Common myeloid progenitor, CD34-positive (primary cell): ENCODE measurements at regions not wholly inside any gene's neighbourhood (a gene's known extent, or its start where the extent isn't known, plus 50 kb on each side); places are given as distances from the start of the nearest gene placed in this dataset.

Experiments used
- CTCF ChIA-PET: fragments of 350-600 bp; sonication (Branson Sonifier 250); formaldehyde crosslinking; loops from one replicate; lab custom pipeline; 2021; ENCODE audit warnings: antibody characterized with exemption; lab: Charles Lee
- POLR2A ChIA-PET: fragments of 350-600 bp; sonication (Branson Sonifier 250); formaldehyde crosslinking; loops from one replicate; lab custom pipeline; 2021; ENCODE audit warnings: antibody characterized with exemption; lab: Charles Lee
- DNase-seq, 3 donors: peaks; one replicate each; pipeline versions ENCODE4 v3.0.0 to v3.0.0-alpha.2; 2013
- H3K27ac ChIP-seq, 2 experiments: 1 replicate in 1 of 2; 2 replicates in 1 of 2; pipeline ENCODE4 v1.7.0; 2013; ENCODE audit warnings: inconsistent platforms in 2 of 2, low read length in 2 of 2, mild to moderate bottlenecking in 2 of 2, low read depth in 1 of 2, moderate library complexity in 1 of 2; ENCODE audit not compliant: severe bottlenecking in 2 of 2, insufficient read depth in 1 of 2, poor library complexity in 1 of 2
- H3K27me3 ChIP-seq, 5 experiments: replicated peaks in 2 of 5; 1 replicate in 3 of 5; 2 replicates in 2 of 5; pipeline versions ENCODE4 v1.6.1 to v1.7.0; 2013; ENCODE audit warnings: low read length in 4 of 5, mild to moderate bottlenecking in 2 of 5, moderate library complexity in 2 of 5, inconsistent platforms in 1 of 5; ENCODE audit not compliant: insufficient read depth in 5 of 5, control insufficient read depth in 4 of 5
- H3K36me3 ChIP-seq, 4 experiments: 1 replicate in 2 of 4; 2 replicates in 2 of 4; pipeline versions ENCODE4 v1.6.1 to v1.7.0; 2013; ENCODE audit warnings: low read length in 3 of 4, control low read depth in 1 of 4, mild to moderate bottlenecking in 1 of 4; ENCODE audit not compliant: control insufficient read depth in 4 of 4, insufficient read depth in 4 of 4
- H3K4me1 ChIP-seq, 4 experiments: 1 replicate in 3 of 4; 2 replicates in 1 of 4; pipeline versions ENCODE4 v1.6.1 to v1.7.1; 2013; ENCODE audit warnings: low read length in 3 of 4, mild to moderate bottlenecking in 3 of 4, control low read depth in 1 of 4, inconsistent platforms in 1 of 4, moderate library complexity in 1 of 4; ENCODE audit not compliant: control insufficient read depth in 4 of 4, insufficient read depth in 4 of 4; ENCODE audit errors: control extremely low read depth in 1 of 4
- H3K4me3 ChIP-seq, 7 experiments: 1 replicate in 4 of 7; 2 replicates in 3 of 7; pipeline versions ENCODE4 v1.5.1 to v1.7.0; 2013; ENCODE audit warnings: mild to moderate bottlenecking in 7 of 7, low read length in 6 of 7, moderate library complexity in 6 of 7, inconsistent platforms in 2 of 7, low read depth in 2 of 7, control low read depth in 1 of 7; ENCODE audit not compliant: insufficient read depth in 4 of 7, control insufficient read depth in 1 of 7; ENCODE audit errors: extremely low read depth in 1 of 7
- H3K9me3 ChIP-seq, 5 experiments: 1 replicate in 4 of 5; 2 replicates in 1 of 5; pipeline versions ENCODE4 v1.6.1 to v1.7.1; 2013; ENCODE audit warnings: low read length in 4 of 5, mild to moderate bottlenecking in 2 of 5, inconsistent platforms in 1 of 5, low read depth in 1 of 5, moderate library complexity in 1 of 5; ENCODE audit not compliant: control insufficient read depth in 4 of 5, insufficient read depth in 2 of 5; ENCODE audit errors: control extremely low read depth in 1 of 5
- WGBS: methylation state at CpG from one replicate; pipeline ENCODE4 v1.1.5; 2013; ENCODE audit not compliant: insufficient coverage; 5-methylcytosine and 5-hydroxymethylcytosine counted together

GRCh38 chr15:69962561-69962960 is 135.2 kb downstream of the TLE3 start:
- Histone ChIP-seq H3K27me3 (peaks cover 0 to 4% (median 0%) of the 10 kb centered on the region in 5 experiments), H3K36me3 (no peaks in the 10 kb centered on the region), H3K9me3 (no peaks in the 10 kb centered on the region), H3K27ac (no peak overlapping the region), H3K4me3 (no peak overlapping the region), H3K4me1 (no peaks in the 10 kb centered on the region)
- DNase-seq: no peak
- ChIA-PET POLR2A (no interaction called here), CTCF (no interaction called here)
- WGBS: 100% methylated on average over 1 of the region's 1 CpG

GRCh38 chr15:69963385-69963784 is 134.3 kb downstream of the TLE3 start:
- H3K36me3 ChIP-seq: no peaks in the 10 kb centered on the region
- no peaks in the 10 kb centered on the region for H3K4me1 ChIP-seq
- no peak overlapping the region for H3K27ac ChIP-seq
- H3K9me3 ChIP-seq: no peaks in the 10 kb centered on the region
- peaks cover 0 to 4% (median 0%) of the 10 kb centered on the region in 5 experiments for H3K27me3 ChIP-seq
- ChIA-PET CTCF (no interaction called here), POLR2A (no interaction called here)
- no peak overlapping the region for H3K4me3 ChIP-seq
- DNase-seq: no peak

- DNase-seq: no peak
- H3K4me1 ChIP-seq: no peaks in the 10 kb centered on the region
- ChIA-PET POLR2A (no interaction called here), CTCF (no interaction called here)
- peaks cover 0 to 5% (median 0%) of the 10 kb centered on the region in 5 experiments for H3K27me3 ChIP-seq
- H3K9me3 ChIP-seq: no peaks in the 10 kb centered on the region
- 86% methylated on average over 1 of the region's 2 CpGs for WGBS
- no peak overlapping the region for H3K27ac ChIP-seq
- H3K4me3 ChIP-seq: no peak overlapping the region
- no peaks in the 10 kb centered on the region for H3K36me3 ChIP-seq
These were observed 125.9 kb downstream of the TLE3 start for GRCh38 chr15:69971771-69972170.

GRCh38 chr15:69972436-69972835 is 125.3 kb downstream of the TLE3 start:
- ChIA-PET POLR2A (no interaction called here), CTCF (no interaction called here)
- H3K27me3 ChIP-seq: peaks cover 0 to 9% (median 0%) of the 10 kb centered on the region in 5 experiments
- no peak overlapping the region for H3K4me3 ChIP-seq
- H3K36me3 ChIP-seq: no peaks in the 10 kb centered on the region
- no peaks in the 10 kb centered on the region for H3K4me1 ChIP-seq
- H3K27ac ChIP-seq: no peak overlapping the region
- H3K9me3 ChIP-seq: no peaks in the 10 kb centered on the region
- DNase-seq: no peak
- WGBS: 92% methylated on average over 1 of the region's 3 CpGs

GRCh38 chr15:69973102-69973714 is 124.5 kb downstream of the TLE3 start:
- Histone ChIP-seq H3K27me3 (peaks cover 0 to 9% (median 0%) of the 10 kb centered on the region in 5 experiments), H3K27ac (no peak overlapping the region), H3K4me3 (no peak overlapping the region), H3K36me3 (no peaks in the 10 kb centered on the region), H3K4me1 (no peaks in the 10 kb centered on the region), H3K9me3 (no peaks in the 10 kb centered on the region)
- ChIA-PET POLR2A (no interaction called here), CTCF (no interaction called here)
- WGBS: 45% methylated on average over 6 of the region's 6 CpGs
- DNase-seq: peak; percentile 28 to 80 (median 79)

- 87% methylated on average over 3 of the region's 4 CpGs for WGBS
- CTCF ChIA-PET: no interaction called here
These were observed 123.8 kb downstream of the TLE3 start for GRCh38 chr15:69973880-69974279.

GRCh38 chr15:69974321-69974720 is 123.4 kb downstream of the TLE3 start:
- 82% methylated on average over 5 of the region's 5 CpGs for WGBS
- POLR2A ChIA-PET: no interaction called here
- H3K27ac ChIP-seq: no peak overlapping the region

More at GRCh38 chr15:69973880-69974279, 123.8 kb downstream of the TLE3 start:
- Histone ChIP-seq H3K36me3 (no peaks in the 10 kb centered on the region), H3K4me3 (no peak overlapping the region), H3K4me1 (no peaks in the 10 kb centered on the region), H3K27me3 (peaks cover 0 to 9% (median 0%) of the 10 kb centered on the region in 5 experiments), H3K9me3 (no peaks in the 10 kb centered on the region), H3K27ac (no peak overlapping the region)
- POLR2A ChIA-PET: no interaction called here
- DNase-seq: no peak

More at GRCh38 chr15:69974321-69974720, 123.4 kb downstream of the TLE3 start:
- DNase-seq: no peak
- H3K4me1 ChIP-seq: no peaks in the 10 kb centered on the region
- H3K9me3 ChIP-seq: no peaks in the 10 kb centered on the region
- CTCF ChIA-PET: no interaction called here
- H3K36me3 ChIP-seq: no peaks in the 10 kb centered on the region
- peaks cover 0 to 9% (median 0%) of the 10 kb centered on the region in 5 experiments for H3K27me3 ChIP-seq
- H3K4me3 ChIP-seq: no peak overlapping the region
